CD4-positive, alpha-beta T cell (primary cell): ENCODE measurements at regions not wholly inside any gene's neighbourhood (a gene's known extent, or its start where the extent isn't known, plus 50 kb on each side); places are given as distances from the start of the nearest gene placed in this dataset.
"Not testable (repeated sequence)": the region's sequence is repeated elsewhere in the genome, so short reads cannot be mapped to it uniquely, and the experiment has no call there.

Experiments used
- ATAC-seq: fragments of 200-7000 bp; cut with Tn5 transposase; one replicate; pipeline ENCODE4 v1.10.0; 2022; ENCODE audit warnings: mild to moderate bottlenecking; ENCODE audit not compliant: poor library complexity
- CTCF ChIA-PET: fragments of 350-600 bp; sonication (Branson Sonifier 250); formaldehyde crosslinking; loops from one replicate; lab custom pipeline; 2021; ENCODE audit warnings: antibody characterized with exemption, inconsistent platforms; lab: Charles Lee
- POLR2A ChIA-PET: fragments of 350-600 bp; sonication (Branson Sonifier 250); formaldehyde crosslinking; loops from one replicate; lab custom pipeline; 2021; ENCODE audit warnings: antibody characterized with exemption, inconsistent platforms; lab: Charles Lee
- DNase-seq, 14 experiments: peaks; one replicate each; pipeline ENCODE4 v3.0.0-alpha.2; 2013 to 2020; ENCODE audit warnings: mixed read lengths in 2 of 14
- H3K27ac ChIP-seq, 2 donors: one replicate each; pipeline versions ENCODE4 v1.5.1 to v1.7.0; 2013; ENCODE audit warnings: low read length in 2 of 2, low read depth in 1 of 2, mild to moderate bottlenecking in 1 of 2
- H3K27me3 ChIP-seq, 2 experiments: 1 replicate in 1 of 2; 2 replicates in 1 of 2; pipeline versions ENCODE4 v1.6.1 to v1.7.0; 2013; ENCODE audit warnings: low read length in 2 of 2, control low read depth in 1 of 2, mild to moderate bottlenecking in 1 of 2, moderate library complexity in 1 of 2; ENCODE audit not compliant: insufficient read depth in 2 of 2, control insufficient read depth in 1 of 2
- H3K36me3 ChIP-seq: one replicate; pipeline ENCODE4 v1.6.1; 2013; ENCODE audit warnings: low read length, control low read depth; ENCODE audit not compliant: insufficient read depth
- H3K4me1 ChIP-seq: one replicate; pipeline ENCODE4 v1.6.1; 2013; ENCODE audit warnings: low read length, control low read depth; ENCODE audit not compliant: insufficient read depth
- H3K4me3 ChIP-seq: one replicate; pipeline ENCODE4 v1.5.1; 2013; ENCODE audit warnings: mild to moderate bottlenecking, low read length, moderate library complexity
- H3K9me3 ChIP-seq, 2 experiments: 1 replicate in 1 of 2; 2 replicates in 1 of 2; pipeline versions ENCODE4 v1.6.1 to v1.7.0; 2013; ENCODE audit warnings: low read length in 2 of 2, mild to moderate bottlenecking in 2 of 2, control low read depth in 1 of 2, moderate library complexity in 1 of 2; ENCODE audit not compliant: control insufficient read depth in 1 of 2, insufficient read depth in 1 of 2
- H3K27ac Mint-ChIP-seq: one replicate; pipeline ENCODE4 v1.8.0; 2020; ENCODE audit warnings: mixed read lengths
- H3K27me3 Mint-ChIP-seq: one replicate; pipeline ENCODE4 v1.8.0; 2021; ENCODE audit warnings: mixed read lengths
- H3K36me3 Mint-ChIP-seq: one replicate; pipeline ENCODE4 v1.8.0; 2021; ENCODE audit warnings: low read depth, mixed read lengths
- H3K4me1 Mint-ChIP-seq: one replicate; pipeline ENCODE4 v1.8.0; 2021; ENCODE audit warnings: low read depth, mixed read lengths
- H3K4me3 Mint-ChIP-seq: one replicate; pipeline ENCODE4 v1.8.0; 2020; ENCODE audit warnings: mild to moderate bottlenecking, mixed read lengths
- H3K9me3 Mint-ChIP-seq: one replicate; pipeline ENCODE4 v1.8.0; 2020; ENCODE audit warnings: mixed read lengths
- intact Hi-C, 2 experiments: fragments of 100-400 bp; cut with DNase I in 1 of 2; cut with micrococcal nuclease in 1 of 2; formaldehyde crosslinking; loops; one replicate each; pipeline versions ENCODE4 v1.15.1 to v1.9.0; 2023 to 2025; cut with DNase I, micrococcal nuclease
- TF ChIP-seq, protein P1 (sequence below): fragments of 200-600 bp; IDR thresholded peaks from one replicate; pipeline ENCODE4 v1.8.0; 2022; ENCODE audit warnings: antibody characterized with exemption, mild to moderate bottlenecking

DNA sequence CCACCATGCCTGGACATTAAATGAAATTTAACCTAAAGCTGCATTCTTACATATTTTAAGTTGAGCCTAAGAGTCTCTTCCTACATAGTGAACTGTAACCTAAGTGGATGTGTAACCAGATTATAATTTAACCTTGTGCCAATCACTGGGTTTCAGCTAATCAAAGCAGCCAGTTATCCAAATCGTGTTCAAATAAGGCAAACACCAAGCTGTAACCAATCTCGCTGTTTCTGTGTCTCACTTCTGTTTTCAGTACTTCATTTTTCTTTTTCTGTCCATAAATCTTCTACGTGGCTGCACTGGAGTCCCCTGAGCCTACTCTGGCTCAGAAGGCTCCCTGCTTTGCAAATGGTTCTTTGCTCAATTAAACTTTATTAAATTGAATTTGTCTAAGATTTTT is 186.1 kb upstream of the CNTN6 start:
- no peak overlapping the region for H3K4me3 ChIP-seq
- H3K4me1 Mint-ChIP-seq, result no peaks in the 10 kb centered on the region
- intact Hi-C loops, result no loop called here
- H3K9me3 ChIP-seq, result peaks cover 3 to 5% of the 10 kb centered on the region in 2 experiments
- H3K27ac Mint-ChIP-seq, result no peak overlapping the region
- H3K27me3 Mint-ChIP-seq, result no peaks in the 10 kb centered on the region
- ATAC-seq (no peak), DNase-seq (no peak)
- no peak overlapping the region for H3K27ac ChIP-seq
- H3K36me3 Mint-ChIP-seq, result no peaks in the 10 kb centered on the region
- no peaks in the 10 kb centered on the region for H3K27me3 ChIP-seq
- POLR2A ChIA-PET, result no interaction called here
- no peaks in the 10 kb centered on the region for H3K36me3 ChIP-seq
- TF ChIP-seq, protein P1, sequence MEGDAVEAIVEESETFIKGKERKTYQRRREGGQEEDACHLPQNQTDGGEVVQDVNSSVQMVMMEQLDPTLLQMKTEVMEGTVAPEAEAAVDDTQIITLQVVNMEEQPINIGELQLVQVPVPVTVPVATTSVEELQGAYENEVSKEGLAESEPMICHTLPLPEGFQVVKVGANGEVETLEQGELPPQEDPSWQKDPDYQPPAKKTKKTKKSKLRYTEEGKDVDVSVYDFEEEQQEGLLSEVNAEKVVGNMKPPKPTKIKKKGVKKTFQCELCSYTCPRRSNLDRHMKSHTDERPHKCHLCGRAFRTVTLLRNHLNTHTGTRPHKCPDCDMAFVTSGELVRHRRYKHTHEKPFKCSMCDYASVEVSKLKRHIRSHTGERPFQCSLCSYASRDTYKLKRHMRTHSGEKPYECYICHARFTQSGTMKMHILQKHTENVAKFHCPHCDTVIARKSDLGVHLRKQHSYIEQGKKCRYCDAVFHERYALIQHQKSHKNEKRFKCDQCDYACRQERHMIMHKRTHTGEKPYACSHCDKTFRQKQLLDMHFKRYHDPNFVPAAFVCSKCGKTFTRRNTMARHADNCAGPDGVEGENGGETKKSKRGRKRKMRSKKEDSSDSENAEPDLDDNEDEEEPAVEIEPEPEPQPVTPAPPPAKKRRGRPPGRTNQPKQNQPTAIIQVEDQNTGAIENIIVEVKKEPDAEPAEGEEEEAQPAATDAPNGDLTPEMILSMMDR, result no peak
- CTCF ChIA-PET, result no interaction called here
- no peak overlapping the region for H3K4me3 Mint-ChIP-seq
- H3K9me3 Mint-ChIP-seq, result peaks cover 2% of the 10 kb centered on the region
- H3K4me1 ChIP-seq, result no peaks in the 10 kb centered on the region

GRCh38 chr3:908839-909238 is 184.0 kb upstream of the CNTN6 start:
- no peak overlapping the region for H3K27ac Mint-ChIP-seq
- Histone ChIP-seq H3K36me3 (no peaks in the 10 kb centered on the region), H3K27me3 (no peaks in the 10 kb centered on the region), H3K9me3 (peaks cover 0 to 9% of the 10 kb centered on the region in 2 experiments), H3K4me1 (no peaks in the 10 kb centered on the region), H3K4me3 (no peak overlapping the region), H3K27ac (no peak overlapping the region)
- TF ChIP-seq, protein P1, result no peak
- intact Hi-C loops, result no loop called here
- ATAC-seq (no peak), DNase-seq (no peak)
- POLR2A ChIA-PET, result no interaction called here
- H3K9me3 Mint-ChIP-seq, result no peaks in the 10 kb centered on the region
- H3K27me3 Mint-ChIP-seq, result no peaks in the 10 kb centered on the region
- H3K4me3 Mint-ChIP-seq, result no peak overlapping the region
- H3K36me3 Mint-ChIP-seq, result no peaks in the 10 kb centered on the region
- CTCF ChIA-PET, result no interaction called here
- H3K4me1 Mint-ChIP-seq, result no peaks in the 10 kb centered on the region

DNA sequence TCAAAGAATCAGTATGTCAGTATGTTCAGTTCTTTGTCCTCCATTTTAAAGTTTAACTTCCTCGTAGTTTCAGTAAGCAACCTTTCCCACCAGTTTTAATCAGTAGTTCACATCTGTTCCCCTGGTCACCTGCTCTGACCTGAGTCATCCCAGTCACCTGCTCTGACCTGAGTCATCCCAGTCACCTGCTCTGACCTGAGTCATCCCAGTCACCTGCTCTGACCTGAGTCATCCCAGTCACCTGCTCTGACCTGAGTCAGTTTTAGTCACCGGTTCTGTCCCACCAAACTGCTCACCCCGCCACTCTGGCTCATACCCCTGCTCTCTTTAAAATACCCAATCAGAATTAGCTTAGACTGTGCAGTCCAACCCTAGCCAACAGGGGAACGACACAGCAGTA is 180.1 kb upstream of the CNTN6 start:
- CTCF ChIA-PET, POLR2A ChIA-PET, H3K27me3 Mint-ChIP-seq, H3K4me1 ChIP-seq, H3K27ac ChIP-seq, H3K4me3 ChIP-seq, H3K4me1 Mint-ChIP-seq, H3K9me3 Mint-ChIP-seq, DNase-seq, H3K27me3 ChIP-seq, H3K27ac Mint-ChIP-seq, intact Hi-C loops, ATAC-seq, H3K36me3 ChIP-seq, H3K36me3 Mint-ChIP-seq, H3K4me3 Mint-ChIP-seq: not testable (repeated sequence)
- peaks cover 0 to 12% of the 10 kb centered on the region in 2 experiments for H3K9me3 ChIP-seq

- H3K4me1 Mint-ChIP-seq, result no peaks in the 10 kb centered on the region
- Histone ChIP-seq H3K27me3 (no peaks in the 10 kb centered on the region), H3K4me3 (no peak overlapping the region), H3K9me3 (no peaks in the 10 kb centered on the region), H3K27ac (no peak overlapping the region), H3K4me1 (no peaks in the 10 kb centered on the region), H3K36me3 (no peaks in the 10 kb centered on the region)
- H3K27ac Mint-ChIP-seq, result no peak overlapping the region
- H3K27me3 Mint-ChIP-seq, result no peaks in the 10 kb centered on the region
- no peaks in the 10 kb centered on the region for H3K9me3 Mint-ChIP-seq
- TF ChIP-seq, protein P1, result no peak
- CTCF ChIA-PET, result no interaction called here
- intact Hi-C loops, result no loop called here
- no peaks in the 10 kb centered on the region for H3K36me3 Mint-ChIP-seq
- POLR2A ChIA-PET, result no interaction called here
- ATAC-seq (no peak), DNase-seq (no peak)
- no peak overlapping the region for H3K4me3 Mint-ChIP-seq
These were observed 169.5 kb upstream of the CNTN6 start for GRCh38 chr3:923161-923910.
